ENCODE measurements at regions not wholly inside any gene's neighbourhood (a gene's known extent, or its start where the extent isn't known, plus 50 kb on each side); places are given as distances from the start of the nearest gene placed in this dataset.

DNA sequence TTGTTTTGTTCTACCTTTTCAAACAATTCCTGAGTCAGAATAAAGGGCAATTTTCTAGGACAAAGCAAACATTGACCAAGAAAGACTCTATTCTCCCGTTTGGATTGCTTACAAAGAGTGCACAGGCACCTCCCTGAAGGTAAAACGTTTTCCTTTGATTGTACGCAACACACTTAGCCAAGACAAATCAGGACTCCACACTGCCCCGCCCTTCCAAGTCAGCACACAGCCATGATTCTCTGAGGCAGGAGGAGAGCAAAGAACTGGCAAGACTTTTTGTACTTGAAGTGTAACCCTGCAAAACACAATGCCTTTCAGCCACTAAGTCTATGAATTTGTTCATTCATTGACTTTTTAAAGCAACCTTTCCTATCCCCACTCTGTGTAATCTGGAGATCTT, 85.0 kb upstream of the FAM180A start (continued):
- TF ChIP-seq, protein P1, sequence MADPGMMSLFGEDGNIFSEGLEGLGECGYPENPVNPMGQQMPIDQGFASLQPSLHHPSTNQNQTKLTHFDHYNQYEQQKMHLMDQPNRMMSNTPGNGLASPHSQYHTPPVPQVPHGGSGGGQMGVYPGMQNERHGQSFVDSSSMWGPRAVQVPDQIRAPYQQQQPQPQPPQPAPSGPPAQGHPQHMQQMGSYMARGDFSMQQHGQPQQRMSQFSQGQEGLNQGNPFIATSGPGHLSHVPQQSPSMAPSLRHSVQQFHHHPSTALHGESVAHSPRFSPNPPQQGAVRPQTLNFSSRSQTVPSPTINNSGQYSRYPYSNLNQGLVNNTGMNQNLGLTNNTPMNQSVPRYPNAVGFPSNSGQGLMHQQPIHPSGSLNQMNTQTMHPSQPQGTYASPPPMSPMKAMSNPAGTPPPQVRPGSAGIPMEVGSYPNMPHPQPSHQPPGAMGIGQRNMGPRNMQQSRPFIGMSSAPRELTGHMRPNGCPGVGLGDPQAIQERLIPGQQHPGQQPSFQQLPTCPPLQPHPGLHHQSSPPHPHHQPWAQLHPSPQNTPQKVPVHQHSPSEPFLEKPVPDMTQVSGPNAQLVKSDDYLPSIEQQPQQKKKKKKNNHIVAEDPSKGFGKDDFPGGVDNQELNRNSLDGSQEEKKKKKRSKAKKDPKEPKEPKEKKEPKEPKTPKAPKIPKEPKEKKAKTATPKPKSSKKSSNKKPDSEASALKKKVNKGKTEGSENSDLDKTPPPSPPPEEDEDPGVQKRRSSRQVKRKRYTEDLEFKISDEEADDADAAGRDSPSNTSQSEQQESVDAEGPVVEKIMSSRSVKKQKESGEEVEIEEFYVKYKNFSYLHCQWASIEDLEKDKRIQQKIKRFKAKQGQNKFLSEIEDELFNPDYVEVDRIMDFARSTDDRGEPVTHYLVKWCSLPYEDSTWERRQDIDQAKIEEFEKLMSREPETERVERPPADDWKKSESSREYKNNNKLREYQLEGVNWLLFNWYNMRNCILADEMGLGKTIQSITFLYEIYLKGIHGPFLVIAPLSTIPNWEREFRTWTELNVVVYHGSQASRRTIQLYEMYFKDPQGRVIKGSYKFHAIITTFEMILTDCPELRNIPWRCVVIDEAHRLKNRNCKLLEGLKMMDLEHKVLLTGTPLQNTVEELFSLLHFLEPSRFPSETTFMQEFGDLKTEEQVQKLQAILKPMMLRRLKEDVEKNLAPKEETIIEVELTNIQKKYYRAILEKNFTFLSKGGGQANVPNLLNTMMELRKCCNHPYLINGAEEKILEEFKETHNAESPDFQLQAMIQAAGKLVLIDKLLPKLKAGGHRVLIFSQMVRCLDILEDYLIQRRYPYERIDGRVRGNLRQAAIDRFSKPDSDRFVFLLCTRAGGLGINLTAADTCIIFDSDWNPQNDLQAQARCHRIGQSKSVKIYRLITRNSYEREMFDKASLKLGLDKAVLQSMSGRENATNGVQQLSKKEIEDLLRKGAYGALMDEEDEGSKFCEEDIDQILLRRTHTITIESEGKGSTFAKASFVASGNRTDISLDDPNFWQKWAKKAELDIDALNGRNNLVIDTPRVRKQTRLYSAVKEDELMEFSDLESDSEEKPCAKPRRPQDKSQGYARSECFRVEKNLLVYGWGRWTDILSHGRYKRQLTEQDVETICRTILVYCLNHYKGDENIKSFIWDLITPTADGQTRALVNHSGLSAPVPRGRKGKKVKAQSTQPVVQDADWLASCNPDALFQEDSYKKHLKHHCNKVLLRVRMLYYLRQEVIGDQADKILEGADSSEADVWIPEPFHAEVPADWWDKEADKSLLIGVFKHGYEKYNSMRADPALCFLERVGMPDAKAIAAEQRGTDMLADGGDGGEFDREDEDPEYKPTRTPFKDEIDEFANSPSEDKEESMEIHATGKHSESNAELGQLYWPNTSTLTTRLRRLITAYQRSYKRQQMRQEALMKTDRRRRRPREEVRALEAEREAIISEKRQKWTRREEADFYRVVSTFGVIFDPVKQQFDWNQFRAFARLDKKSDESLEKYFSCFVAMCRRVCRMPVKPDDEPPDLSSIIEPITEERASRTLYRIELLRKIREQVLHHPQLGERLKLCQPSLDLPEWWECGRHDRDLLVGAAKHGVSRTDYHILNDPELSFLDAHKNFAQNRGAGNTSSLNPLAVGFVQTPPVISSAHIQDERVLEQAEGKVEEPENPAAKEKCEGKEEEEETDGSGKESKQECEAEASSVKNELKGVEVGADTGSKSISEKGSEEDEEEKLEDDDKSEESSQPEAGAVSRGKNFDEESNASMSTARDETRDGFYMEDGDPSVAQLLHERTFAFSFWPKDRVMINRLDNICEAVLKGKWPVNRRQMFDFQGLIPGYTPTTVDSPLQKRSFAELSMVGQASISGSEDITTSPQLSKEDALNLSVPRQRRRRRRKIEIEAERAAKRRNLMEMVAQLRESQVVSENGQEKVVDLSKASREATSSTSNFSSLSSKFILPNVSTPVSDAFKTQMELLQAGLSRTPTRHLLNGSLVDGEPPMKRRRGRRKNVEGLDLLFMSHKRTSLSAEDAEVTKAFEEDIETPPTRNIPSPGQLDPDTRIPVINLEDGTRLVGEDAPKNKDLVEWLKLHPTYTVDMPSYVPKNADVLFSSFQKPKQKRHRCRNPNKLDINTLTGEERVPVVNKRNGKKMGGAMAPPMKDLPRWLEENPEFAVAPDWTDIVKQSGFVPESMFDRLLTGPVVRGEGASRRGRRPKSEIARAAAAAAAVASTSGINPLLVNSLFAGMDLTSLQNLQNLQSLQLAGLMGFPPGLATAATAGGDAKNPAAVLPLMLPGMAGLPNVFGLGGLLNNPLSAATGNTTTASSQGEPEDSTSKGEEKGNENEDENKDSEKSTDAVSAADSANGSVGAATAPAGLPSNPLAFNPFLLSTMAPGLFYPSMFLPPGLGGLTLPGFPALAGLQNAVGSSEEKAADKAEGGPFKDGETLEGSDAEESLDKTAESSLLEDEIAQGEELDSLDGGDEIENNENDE (IDR thresholded peaks at IDR 0.05; ENCODE audit: insufficient replicate concordance, low read length) = no peak
- no peak for TF ChIP-seq EZH2 (IDR thresholded peaks at IDR 0.05; ENCODE audit: low read depth, low read length, severe bottlenecking)
- TF ChIP-seq RFX5 (IDR thresholded peaks at IDR 0.05; ENCODE audit: borderline replicate concordance, low read depth, low read length) = no peak
- no peak for TF ChIP-seq KDM1A (IDR thresholded peaks at IDR 0.05; ENCODE audit: borderline replicate concordance, low read length)
- TF ChIP-seq, protein P2, sequence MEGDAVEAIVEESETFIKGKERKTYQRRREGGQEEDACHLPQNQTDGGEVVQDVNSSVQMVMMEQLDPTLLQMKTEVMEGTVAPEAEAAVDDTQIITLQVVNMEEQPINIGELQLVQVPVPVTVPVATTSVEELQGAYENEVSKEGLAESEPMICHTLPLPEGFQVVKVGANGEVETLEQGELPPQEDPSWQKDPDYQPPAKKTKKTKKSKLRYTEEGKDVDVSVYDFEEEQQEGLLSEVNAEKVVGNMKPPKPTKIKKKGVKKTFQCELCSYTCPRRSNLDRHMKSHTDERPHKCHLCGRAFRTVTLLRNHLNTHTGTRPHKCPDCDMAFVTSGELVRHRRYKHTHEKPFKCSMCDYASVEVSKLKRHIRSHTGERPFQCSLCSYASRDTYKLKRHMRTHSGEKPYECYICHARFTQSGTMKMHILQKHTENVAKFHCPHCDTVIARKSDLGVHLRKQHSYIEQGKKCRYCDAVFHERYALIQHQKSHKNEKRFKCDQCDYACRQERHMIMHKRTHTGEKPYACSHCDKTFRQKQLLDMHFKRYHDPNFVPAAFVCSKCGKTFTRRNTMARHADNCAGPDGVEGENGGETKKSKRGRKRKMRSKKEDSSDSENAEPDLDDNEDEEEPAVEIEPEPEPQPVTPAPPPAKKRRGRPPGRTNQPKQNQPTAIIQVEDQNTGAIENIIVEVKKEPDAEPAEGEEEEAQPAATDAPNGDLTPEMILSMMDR (IDR thresholded peaks at IDR 0.05; ENCODE audit: control extremely low read depth in 1 of 3, insufficient read depth in 1 of 3, low read depth in 1 of 3, low read length in 3 of 3) = no peak
- no peak for TF ChIP-seq EGR1 (IDR thresholded peaks at IDR 0.05; ENCODE audit: borderline replicate concordance, low read depth, low read length)
- TF ChIP-seq, protein P3, sequence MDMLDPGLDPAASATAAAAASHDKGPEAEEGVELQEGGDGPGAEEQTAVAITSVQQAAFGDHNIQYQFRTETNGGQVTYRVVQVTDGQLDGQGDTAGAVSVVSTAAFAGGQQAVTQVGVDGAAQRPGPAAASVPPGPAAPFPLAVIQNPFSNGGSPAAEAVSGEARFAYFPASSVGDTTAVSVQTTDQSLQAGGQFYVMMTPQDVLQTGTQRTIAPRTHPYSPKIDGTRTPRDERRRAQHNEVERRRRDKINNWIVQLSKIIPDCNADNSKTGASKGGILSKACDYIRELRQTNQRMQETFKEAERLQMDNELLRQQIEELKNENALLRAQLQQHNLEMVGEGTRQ (IDR thresholded peaks at IDR 0.05; ENCODE audit: low read length) = no peak

Measured in H1 (cell line).